ENCODE measurements at regions not wholly inside any gene's neighbourhood (a gene's known extent, or its start where the extent isn't known, plus 50 kb on each side); places are given as distances from the start of the nearest gene placed in this dataset.

- TF ChIP-seq CTCF (IDR thresholded peaks at IDR 0.05), result no peak
- TF ChIP-seq POLR2A (IDR thresholded peaks at IDR 0.05), result no peak
These were observed 115.6 kb upstream of the NR3C2 start for GRCh38 chr4:148557793-148558192.

Measured in Peyer's patch (tissue), 4 donors.